A549 (cell line): ENCODE measurements at regions not wholly inside any gene's neighbourhood (a gene's known extent, or its start where the extent isn't known, plus 50 kb on each side); places are given as distances from the start of the nearest gene placed in this dataset.

Experiments used
- ATAC-seq, 2 experiments: fragments of 200-7000 bp in 1 of 2; fragments of >200 bp in 1 of 2; cut with Nextera tagmentation in 1 of 2; cut with Tn5 transposase in 1 of 2; 3 replicates each; pipeline versions ENCODE4 v1.8.0 to v1.9.1; 2018 to 2020; ENCODE audit warnings: mild to moderate bottlenecking in 1 of 2, moderate library complexity in 1 of 2
- CTCF ChIA-PET: fragments of 300-600 bp; sonication (Branson Sonifier 250); formaldehyde crosslinking; extraction: SDS; loops from one replicate; lab custom pipeline; 2021; ENCODE audit warnings: antibody characterized with exemption, inconsistent platforms; lab: Yijun Ruan, JAX
- POLR2A ChIA-PET: fragments of 350-600 bp; formaldehyde crosslinking; extraction: SDS; loops from one replicate; lab custom pipeline; 2021; ENCODE audit warnings: antibody characterized with exemption, inconsistent platforms; lab: Yijun Ruan, JAX
- DNase-seq, 2 experiments: peaks; one replicate each; pipeline versions ENCODE4 v3.0.0 to v3.0.0-alpha.2; 2011 to 2016; ENCODE audit warnings: low read depth in 1 of 2, low spot score in 1 of 2
- FAIRE-seq: peaks from 2 replicates; lab custom pipeline; 2011; peaks lifted over from hg19 to GRCh38; lab: Jason Lieb, UNC
- H3K27ac ChIP-seq, 2 experiments: fragments of >200 bp; sonication (Bioruptor Twin); formaldehyde crosslinking; 3 replicates each; pipeline ENCODE4 v1.5.1; 2016 to 2017
- H3K4me1 ChIP-seq: fragments of >200 bp; sonication (Bioruptor Twin); formaldehyde crosslinking; 3 replicates; pipeline ENCODE4 v1.6.1; 2016
- H3K4me2 ChIP-seq: fragments of >200 bp; sonication (Bioruptor Twin); formaldehyde crosslinking; 3 replicates; pipeline ENCODE4 v1.6.1; 2016
- H3K4me3 ChIP-seq: fragments of >200 bp; sonication (Bioruptor Twin); formaldehyde crosslinking; 3 replicates; pipeline ENCODE4 v1.5.1; 2016
- H3K9me3 ChIP-seq: fragments of >200 bp; sonication (Bioruptor Twin); formaldehyde crosslinking; 3 replicates; pipeline ENCODE4 v1.6.1; 2016
- CEBPB ChIP-seq, 2 experiments: fragments of >200 bp in 1 of 2; sonication (Bioruptor Twin) in 1 of 2; formaldehyde crosslinking in 1 of 2; IDR thresholded peaks; 2 replicates each; pipeline ENCODE4 v1.6.1; 2012 to 2016
- CHD2 ChIP-seq: fragments of 150-350 bp; IDR thresholded peaks from 2 replicates; pipeline ENCODE4 v1.6.1; 2014; ENCODE audit warnings: low read length; ENCODE audit not compliant: partially characterized antibody
- CHD4 ChIP-seq: fragments of 200-600 bp; sonication (generic); IDR thresholded peaks from 2 replicates; pipeline ENCODE4 v1.6.1; 2016; ENCODE audit warnings: antibody characterized with exemption, mild to moderate bottlenecking, borderline replicate concordance
- EHMT2 ChIP-seq: fragments of 200-600 bp; sonication (generic); IDR thresholded peaks from 2 replicates; pipeline ENCODE4 v1.6.1; 2016; ENCODE audit warnings: antibody characterized with exemption, low read depth, mild to moderate bottlenecking, moderate library complexity
- EP300 ChIP-seq, 2 experiments: fragments of >200 bp; sonication (Bioruptor Twin); formaldehyde crosslinking; IDR thresholded peaks; 2 replicates in 1 of 2; 3 replicates in 1 of 2; pipeline ENCODE4 v1.6.1; 2016 to 2017
- FOSL2 ChIP-seq, 2 experiments: fragments of 450-650 bp in 1 of 2; fragments of >200 bp in 1 of 2; sonication (Bioruptor Twin) in 1 of 2; formaldehyde crosslinking; IDR thresholded peaks; 2 replicates each; pipeline versions ENCODE4 v1.5.0 to v1.6.1; 2016 to 2020; ENCODE audit warnings: mild to moderate bottlenecking in 1 of 2, moderate library complexity in 1 of 2
- GATA3 ChIP-seq: IDR thresholded peaks from 2 replicates; pipeline ENCODE4 v1.6.1; 2012; ENCODE audit warnings: borderline replicate concordance
- HDAC2 ChIP-seq: fragments of 200-600 bp; sonication (generic); IDR thresholded peaks from 2 replicates; pipeline ENCODE4 v1.6.1; 2016
- HEYL ChIP-seq: fragments of 250-450 bp; sonication (Bioruptor Pico); IDR thresholded peaks from 2 replicates; pipeline ENCODE4 v1.8.0; 2021; ENCODE audit warnings: mild to moderate bottlenecking, moderate library complexity
- HMGXB4 ChIP-seq: fragments of 250-450 bp; sonication (Bioruptor Pico); IDR thresholded peaks from 2 replicates; pipeline ENCODE4 v1.5.0; 2021; ENCODE audit warnings: mild to moderate bottlenecking, moderate library complexity, borderline replicate concordance
- KDM5A ChIP-seq: fragments of 200-600 bp; sonication (generic); IDR thresholded peaks from 2 replicates; pipeline ENCODE4 v1.6.1; 2016; ENCODE audit warnings: antibody characterized with exemption, mild to moderate bottlenecking
- MAFK ChIP-seq: fragments of 450-650 bp; IDR thresholded peaks from 2 replicates; pipeline ENCODE4 v1.6.1; 2014; ENCODE audit not compliant: partially characterized antibody
- POLR2A ChIP-seq: IDR thresholded peaks from 2 replicates; pipeline ENCODE4 v1.6.1; 2012; ENCODE audit warnings: mild to moderate bottlenecking, low read length
- RAD21 ChIP-seq, 2 experiments: fragments of >200 bp in 1 of 2; sonication (Bioruptor Twin) in 1 of 2; formaldehyde crosslinking in 1 of 2; IDR thresholded peaks in 1 of 2; conservative IDR thresholded peaks in 1 of 2; 2 replicates in 1 of 2; 3 replicates in 1 of 2; pipeline ENCODE4 v1.6.1; 2012 to 2018; ENCODE audit warnings: inconsistent platforms in 1 of 2
- REST ChIP-seq: fragments of 200-600 bp; sonication (generic); IDR thresholded peaks from 2 replicates; pipeline ENCODE4 v1.6.1; 2016; ENCODE audit warnings: antibody characterized with exemption, mild to moderate bottlenecking, moderate library complexity
- RNF2 ChIP-seq: fragments of 200-600 bp; sonication (generic); IDR thresholded peaks from 2 replicates; pipeline ENCODE4 v1.6.1; 2016; ENCODE audit warnings: low read depth, mild to moderate bottlenecking, antibody characterized with exemption, moderate library complexity, borderline replicate concordance
- TFCP2L1 ChIP-seq: fragments of 250-450 bp; sonication (Bioruptor Pico); IDR thresholded peaks from 2 replicates; pipeline ENCODE4 v1.5.0; 2021; ENCODE audit warnings: mild to moderate bottlenecking
- ZC3H11A ChIP-seq: fragments of 450-650 bp; IDR thresholded peaks from 2 replicates; pipeline ENCODE4 v1.6.1; 2014; ENCODE audit warnings: antibody characterized with exemption, mild to moderate bottlenecking
- ZNF302 ChIP-seq: fragments of 250-450 bp; sonication (Bioruptor Pico); IDR thresholded peaks from 2 replicates; pipeline ENCODE4 v1.9.0; 2021; ENCODE audit warnings: inconsistent platforms, mild to moderate bottlenecking, moderate library complexity
- WGBS: methylation state at CpG from one replicate; pipeline ENCODE4 v1.1.6; 2017; ENCODE audit errors: missing lambda C conversion rate; 5-methylcytosine and 5-hydroxymethylcytosine counted together
- TF ChIP-seq, protein P1 (sequence below): fragments of 250-450 bp; sonication (Bioruptor Pico); IDR thresholded peaks from 2 replicates; pipeline ENCODE4 v1.5.0; 2020; ENCODE audit warnings: low read depth, mild to moderate bottlenecking, moderate library complexity
- TF ChIP-seq, protein P2 (sequence below): IDR thresholded peaks from 2 replicates; pipeline ENCODE4 v1.6.1; 2012
- TF ChIP-seq, protein P3 (sequence below): fragments of 150-350 bp; IDR thresholded peaks from 2 replicates; pipeline ENCODE4 v1.6.1; 2014; ENCODE audit warnings: low read depth, mild to moderate bottlenecking, low read length
- TF ChIP-seq, protein P4 (sequence below): IDR thresholded peaks from 2 replicates; pipeline ENCODE4 v1.6.1; 2012

DNA sequence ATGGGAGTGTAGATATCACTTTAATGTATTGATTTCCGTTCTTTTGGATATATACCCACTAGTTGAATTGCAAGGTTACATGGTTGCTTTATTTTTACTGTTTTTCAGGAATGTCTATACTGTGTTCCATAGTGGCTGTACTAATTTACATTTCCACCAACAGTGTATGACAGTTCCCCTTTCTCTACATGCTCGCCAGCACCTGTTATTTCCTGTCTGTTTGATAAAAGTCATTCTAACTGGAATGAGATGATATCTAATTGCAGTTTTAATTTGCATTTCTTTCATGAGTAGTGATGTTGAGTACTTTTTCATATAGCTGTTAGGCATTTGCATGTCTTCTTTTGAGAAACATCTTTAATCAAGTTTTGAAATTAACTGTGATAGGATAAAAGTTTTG, 818.6 kb downstream of the SLITRK6 start:
- POLR2A ChIA-PET: no interaction called here
- FAIRE-seq: no peak
- H3K4me2 ChIP-seq: no peak overlapping the region
- TF ChIP-seq, protein P1, sequence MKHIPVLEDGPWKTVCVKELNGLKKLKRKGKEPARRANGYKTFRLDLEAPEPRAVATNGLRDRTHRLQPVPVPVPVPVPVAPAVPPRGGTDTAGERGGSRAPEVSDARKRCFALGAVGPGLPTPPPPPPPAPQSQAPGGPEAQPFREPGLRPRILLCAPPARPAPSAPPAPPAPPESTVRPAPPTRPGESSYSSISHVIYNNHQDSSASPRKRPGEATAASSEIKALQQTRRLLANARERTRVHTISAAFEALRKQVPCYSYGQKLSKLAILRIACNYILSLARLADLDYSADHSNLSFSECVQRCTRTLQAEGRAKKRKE: no peak
- no peak for TF ChIP-seq GATA3
- TF ChIP-seq RNF2: no peak
- no peak for TF ChIP-seq REST
- TF ChIP-seq EHMT2: no peak
- no peak for TF ChIP-seq HDAC2
- no peak for TF ChIP-seq RAD21 (conservative IDR thresholded peaks at IDR 0.05 in 1 of 2, IDR thresholded peaks at IDR 0.05 in 1 of 2)
- no peak for TF ChIP-seq POLR2A
- no peak for TF ChIP-seq ZC3H11A
- no peak for TF ChIP-seq KDM5A
- no peaks in the 10 kb centered on the region for H3K9me3 ChIP-seq
- no peak overlapping the region for H3K4me3 ChIP-seq
- H3K27ac ChIP-seq: no peak overlapping the region
- no peak for DNase-seq
- WGBS: 68% methylated on average over 2 of the region's 2 CpGs
- H3K4me1 ChIP-seq: no peaks in the 10 kb centered on the region
- CTCF ChIA-PET: no interaction called here
- no peak for ATAC-seq

DNA sequence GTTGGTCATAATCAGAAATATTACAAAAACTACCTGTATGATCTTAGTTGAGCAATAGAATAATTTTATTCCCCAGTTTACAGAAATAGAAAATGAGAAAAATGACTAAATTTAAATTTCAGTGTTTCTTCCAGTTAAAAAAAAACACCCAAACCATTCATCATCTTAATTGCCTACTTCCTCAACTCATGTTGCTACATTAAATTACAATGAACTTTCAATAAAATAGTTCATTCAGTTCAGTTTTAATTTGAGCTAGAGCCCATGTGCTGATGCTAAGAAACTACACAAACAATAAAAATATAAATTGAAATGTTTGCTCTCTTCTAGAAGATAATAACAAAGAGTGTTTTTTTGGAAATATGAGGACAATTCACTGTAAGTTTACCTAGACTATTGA, 820.4 kb downstream of the SLITRK6 start:
- no peaks in the 10 kb centered on the region for H3K9me3 ChIP-seq
- H3K27ac ChIP-seq: no peak overlapping the region
- no peak overlapping the region for H3K4me3 ChIP-seq
- TF ChIP-seq RNF2 (no peak), HEYL (CRISPR knock-in tag) (no peak), GATA3 (no peak), CEBPB (IDR thresholded peaks at IDR 0.05) (no peak), HDAC2 (no peak), CHD2 (no peak), TFCP2L1 (CRISPR knock-in tag) (no peak), ZNF302 (CRISPR knock-in tag) (no peak), EP300 (IDR thresholded peaks at IDR 0.05) (no peak), HMGXB4 (CRISPR knock-in tag) (no peak), MAFK (no peak), FOSL2 (IDR thresholded peaks at IDR 0.05) (no peak), FOSL2 (CRISPR knock-in tag; IDR thresholded peaks at IDR 0.05) (no peak), CHD4 (no peak)
- TF ChIP-seq, protein P1: no peak
- TF ChIP-seq, protein P2, sequence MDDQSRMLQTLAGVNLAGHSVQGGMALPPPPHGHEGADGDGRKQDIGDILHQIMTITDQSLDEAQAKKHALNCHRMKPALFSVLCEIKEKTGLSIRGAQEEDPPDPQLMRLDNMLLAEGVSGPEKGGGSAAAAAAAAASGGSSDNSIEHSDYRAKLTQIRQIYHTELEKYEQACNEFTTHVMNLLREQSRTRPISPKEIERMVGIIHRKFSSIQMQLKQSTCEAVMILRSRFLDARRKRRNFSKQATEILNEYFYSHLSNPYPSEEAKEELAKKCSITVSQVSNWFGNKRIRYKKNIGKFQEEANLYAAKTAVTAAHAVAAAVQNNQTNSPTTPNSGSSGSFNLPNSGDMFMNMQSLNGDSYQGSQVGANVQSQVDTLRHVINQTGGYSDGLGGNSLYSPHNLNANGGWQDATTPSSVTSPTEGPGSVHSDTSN: no peak
- TF ChIP-seq, protein P3, sequence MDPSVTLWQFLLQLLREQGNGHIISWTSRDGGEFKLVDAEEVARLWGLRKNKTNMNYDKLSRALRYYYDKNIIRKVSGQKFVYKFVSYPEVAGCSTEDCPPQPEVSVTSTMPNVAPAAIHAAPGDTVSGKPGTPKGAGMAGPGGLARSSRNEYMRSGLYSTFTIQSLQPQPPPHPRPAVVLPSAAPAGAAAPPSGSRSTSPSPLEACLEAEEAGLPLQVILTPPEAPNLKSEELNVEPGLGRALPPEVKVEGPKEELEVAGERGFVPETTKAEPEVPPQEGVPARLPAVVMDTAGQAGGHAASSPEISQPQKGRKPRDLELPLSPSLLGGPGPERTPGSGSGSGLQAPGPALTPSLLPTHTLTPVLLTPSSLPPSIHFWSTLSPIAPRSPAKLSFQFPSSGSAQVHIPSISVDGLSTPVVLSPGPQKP: no peak
- TF ChIP-seq, protein P4, sequence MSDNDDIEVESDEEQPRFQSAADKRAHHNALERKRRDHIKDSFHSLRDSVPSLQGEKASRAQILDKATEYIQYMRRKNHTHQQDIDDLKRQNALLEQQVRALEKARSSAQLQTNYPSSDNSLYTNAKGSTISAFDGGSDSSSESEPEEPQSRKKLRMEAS: no peak
- ATAC-seq: no peak
- no peaks in the 10 kb centered on the region for H3K4me1 ChIP-seq
- no peak for FAIRE-seq
- H3K4me2 ChIP-seq: no peak overlapping the region
- ChIA-PET CTCF (no interaction called here), POLR2A (no interaction called here)
- no peak for DNase-seq
